ENCODE measurements at regions not wholly inside any gene's neighbourhood (a gene's known extent, or its start where the extent isn't known, plus 50 kb on each side); places are given as distances from the start of the nearest gene placed in this dataset.

DNA sequence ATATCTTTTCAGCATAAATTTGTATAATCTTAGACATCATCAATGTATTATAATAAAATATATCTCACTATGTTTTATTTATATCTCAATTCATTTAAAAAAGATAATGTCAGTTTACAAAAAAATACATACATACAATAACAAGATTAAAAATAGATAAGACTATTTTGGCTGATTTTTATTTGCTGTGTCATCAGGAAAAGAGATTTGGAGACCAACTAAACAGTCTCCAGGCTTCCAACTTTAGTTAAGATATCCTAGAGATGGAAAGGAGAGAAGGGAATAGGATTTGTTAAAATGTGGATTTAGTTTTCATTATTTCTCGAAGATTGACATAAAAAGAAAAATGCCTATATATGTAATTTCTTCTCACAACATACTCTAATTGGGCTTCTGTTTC, 433.8 kb upstream of the TOM1L1 start:
- H3K79me2 ChIP-seq (ENCODE audit: control insufficient read depth, insufficient read depth, low read length), result no peaks in the 10 kb centered on the region
- no peaks in the 10 kb centered on the region for H3K9me3 ChIP-seq (ENCODE audit: control insufficient read depth, insufficient read depth, low read depth, low read length)
- no peak overlapping the region for H3K27ac ChIP-seq (ENCODE audit: insufficient read depth, low read length)
- H3K4me3 ChIP-seq (replicated peaks in 1 of 4; ENCODE audit: control extremely low read depth in 1 of 4, insufficient read depth in 1 of 4, low read depth in 3 of 4, low read length in 4 of 4), result no peak overlapping the region
- H4K20me1 ChIP-seq (ENCODE audit: control insufficient read depth, extremely low read depth, insufficient read depth, low read length), result no peaks in the 10 kb centered on the region
- H2AFZ ChIP-seq (ENCODE audit: low read length), result no peak overlapping the region
- no peak overlapping the region for H3K9ac ChIP-seq (ENCODE audit: insufficient read depth, low read length)
- H3K36me3 ChIP-seq (ENCODE audit: control insufficient read depth, insufficient read depth, low read length), result no peaks in the 10 kb centered on the region
- H3K4me2 ChIP-seq (ENCODE audit: extremely low read depth, insufficient read depth, low read length), result no peak overlapping the region
- no peaks in the 10 kb centered on the region for H3K27me3 ChIP-seq (ENCODE audit: control insufficient read depth, insufficient read depth, low read length)
- DNase-seq (ENCODE audit: low read depth in 2 of 2), result no peak
- TF ChIP-seq, protein P1, sequence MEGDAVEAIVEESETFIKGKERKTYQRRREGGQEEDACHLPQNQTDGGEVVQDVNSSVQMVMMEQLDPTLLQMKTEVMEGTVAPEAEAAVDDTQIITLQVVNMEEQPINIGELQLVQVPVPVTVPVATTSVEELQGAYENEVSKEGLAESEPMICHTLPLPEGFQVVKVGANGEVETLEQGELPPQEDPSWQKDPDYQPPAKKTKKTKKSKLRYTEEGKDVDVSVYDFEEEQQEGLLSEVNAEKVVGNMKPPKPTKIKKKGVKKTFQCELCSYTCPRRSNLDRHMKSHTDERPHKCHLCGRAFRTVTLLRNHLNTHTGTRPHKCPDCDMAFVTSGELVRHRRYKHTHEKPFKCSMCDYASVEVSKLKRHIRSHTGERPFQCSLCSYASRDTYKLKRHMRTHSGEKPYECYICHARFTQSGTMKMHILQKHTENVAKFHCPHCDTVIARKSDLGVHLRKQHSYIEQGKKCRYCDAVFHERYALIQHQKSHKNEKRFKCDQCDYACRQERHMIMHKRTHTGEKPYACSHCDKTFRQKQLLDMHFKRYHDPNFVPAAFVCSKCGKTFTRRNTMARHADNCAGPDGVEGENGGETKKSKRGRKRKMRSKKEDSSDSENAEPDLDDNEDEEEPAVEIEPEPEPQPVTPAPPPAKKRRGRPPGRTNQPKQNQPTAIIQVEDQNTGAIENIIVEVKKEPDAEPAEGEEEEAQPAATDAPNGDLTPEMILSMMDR (conservative IDR thresholded peaks at IDR 0.05 in 1 of 2, IDR thresholded peaks at IDR 0.05 in 1 of 2; ENCODE audit: low read depth in 1 of 2, low read length in 2 of 2), result no peak
- TF ChIP-seq EZH2 (IDR thresholded peaks at IDR 0.05; ENCODE audit: low read length, missing control alignments), result no peak
- no peaks in the 10 kb centered on the region for H3K4me1 ChIP-seq (ENCODE audit: control insufficient read depth, extremely low read depth, insufficient read depth, low read length)

DNA sequence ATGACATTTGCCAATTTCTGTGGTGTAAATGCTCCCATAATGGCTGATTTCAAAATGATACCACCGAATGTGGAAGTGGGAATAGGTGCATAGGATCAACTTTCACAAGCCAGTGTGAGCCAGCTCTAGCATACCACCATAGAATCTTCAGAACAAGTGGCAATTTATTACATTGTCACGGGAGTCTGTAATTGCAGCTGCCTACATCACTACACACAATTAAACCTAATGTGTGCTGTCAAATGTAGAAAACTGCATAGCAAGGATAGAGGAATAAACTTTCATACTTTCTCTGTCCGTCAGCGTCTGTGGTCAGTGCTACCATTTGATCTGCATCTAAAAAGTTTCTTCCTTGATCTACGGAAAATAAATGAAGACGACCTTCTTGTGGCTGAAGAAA, 417.8 kb upstream of the TOM1L1 start:
- H3K4me2 ChIP-seq (ENCODE audit: extremely low read depth, insufficient read depth, low read length), result no peak overlapping the region
- no peak overlapping the region for H3K9ac ChIP-seq (ENCODE audit: insufficient read depth, low read length)
- no peaks in the 10 kb centered on the region for H3K27me3 ChIP-seq (ENCODE audit: control insufficient read depth, insufficient read depth, low read length)
- TF ChIP-seq, protein P1 (conservative IDR thresholded peaks at IDR 0.05 in 1 of 2, IDR thresholded peaks at IDR 0.05 in 1 of 2; ENCODE audit: low read depth in 1 of 2, low read length in 2 of 2), result no peak
- TF ChIP-seq EZH2 (IDR thresholded peaks at IDR 0.05; ENCODE audit: low read length, missing control alignments), result no peak
- H3K4me3 ChIP-seq (replicated peaks in 1 of 4; ENCODE audit: control extremely low read depth in 1 of 4, insufficient read depth in 1 of 4, low read depth in 3 of 4, low read length in 4 of 4), result no peak overlapping the region
- H3K27ac ChIP-seq (ENCODE audit: insufficient read depth, low read length), result no peak overlapping the region
- no peaks in the 10 kb centered on the region for H3K79me2 ChIP-seq (ENCODE audit: control insufficient read depth, insufficient read depth, low read length)
- no peak for DNase-seq (ENCODE audit: low read depth in 2 of 2)
- no peaks in the 10 kb centered on the region for H3K9me3 ChIP-seq (ENCODE audit: control insufficient read depth, insufficient read depth, low read depth, low read length)
- no peaks in the 10 kb centered on the region for H3K36me3 ChIP-seq (ENCODE audit: control insufficient read depth, insufficient read depth, low read length)
- no peaks in the 10 kb centered on the region for H3K4me1 ChIP-seq (ENCODE audit: control insufficient read depth, extremely low read depth, insufficient read depth, low read length)
- H4K20me1 ChIP-seq (ENCODE audit: control insufficient read depth, extremely low read depth, insufficient read depth, low read length), result no peaks in the 10 kb centered on the region
- no peak overlapping the region for H2AFZ ChIP-seq (ENCODE audit: low read length)

DNA sequence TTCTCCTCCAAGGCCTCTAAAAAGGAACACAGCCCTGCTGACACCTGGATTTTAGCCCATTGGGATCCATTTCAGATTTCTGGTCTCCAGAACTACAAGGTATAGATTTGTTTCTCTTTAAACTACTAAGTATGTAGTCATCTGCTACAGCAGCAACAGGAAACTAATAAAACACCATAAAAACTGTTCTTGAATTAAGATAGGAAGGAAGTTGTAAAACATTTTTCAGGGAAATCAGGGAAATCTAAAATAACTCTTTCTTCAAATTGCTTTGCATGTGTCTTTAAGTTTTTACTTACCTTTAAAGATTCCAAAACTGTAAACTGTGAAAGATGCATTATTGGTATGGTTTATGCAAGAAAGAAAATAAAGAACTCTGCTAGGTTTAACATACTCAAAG, 407.0 kb upstream of the TOM1L1 start:
- TF ChIP-seq, protein P1 (conservative IDR thresholded peaks at IDR 0.05 in 1 of 2, IDR thresholded peaks at IDR 0.05 in 1 of 2; ENCODE audit: low read depth in 1 of 2, low read length in 2 of 2), result no peak
- no peak for TF ChIP-seq EZH2 (IDR thresholded peaks at IDR 0.05; ENCODE audit: low read length, missing control alignments)
- H3K36me3 ChIP-seq (ENCODE audit: control insufficient read depth, insufficient read depth, low read length), result no peaks in the 10 kb centered on the region
- H3K27ac ChIP-seq (ENCODE audit: insufficient read depth, low read length), result no peak overlapping the region
- no peak for DNase-seq (ENCODE audit: low read depth in 2 of 2)
- no peak overlapping the region for H3K4me3 ChIP-seq (replicated peaks in 1 of 4; ENCODE audit: control extremely low read depth in 1 of 4, insufficient read depth in 1 of 4, low read depth in 3 of 4, low read length in 4 of 4)
- no peaks in the 10 kb centered on the region for H3K9me3 ChIP-seq (ENCODE audit: control insufficient read depth, insufficient read depth, low read depth, low read length)
- H2AFZ ChIP-seq (ENCODE audit: low read length), result no peak overlapping the region
- H3K9ac ChIP-seq (ENCODE audit: insufficient read depth, low read length), result no peak overlapping the region
- no peaks in the 10 kb centered on the region for H3K27me3 ChIP-seq (ENCODE audit: control insufficient read depth, insufficient read depth, low read length)
- H3K4me2 ChIP-seq (ENCODE audit: extremely low read depth, insufficient read depth, low read length), result no peak overlapping the region
- H3K4me1 ChIP-seq (ENCODE audit: control insufficient read depth, extremely low read depth, insufficient read depth, low read length), result no peaks in the 10 kb centered on the region
- H4K20me1 ChIP-seq (ENCODE audit: control insufficient read depth, extremely low read depth, insufficient read depth, low read length), result no peaks in the 10 kb centered on the region
- no peaks in the 10 kb centered on the region for H3K79me2 ChIP-seq (ENCODE audit: control insufficient read depth, insufficient read depth, low read length)
